H9 (cell line): ENCODE measurements at regions not wholly inside any gene's neighbourhood (a gene's known extent, or its start where the extent isn't known, plus 50 kb on each side); places are given as distances from the start of the nearest gene placed in this dataset.

Experiments
- DNase-seq: peaks from one replicate; pipeline ENCODE4 v3.0.0-alpha.2; 2017
- H2AFZ ChIP-seq: one replicate; pipeline ENCODE4 v1.6.1; 2013; ENCODE audit warnings: mild to moderate bottlenecking, low read length, control low read depth, moderate library complexity
- H2AK5ac ChIP-seq: 2 replicates; pipeline ENCODE4 v1.6.1; 2013; ENCODE audit warnings: low read length, control low read depth, mixed read lengths; ENCODE audit not compliant: insufficient read length
- H2BK120ac ChIP-seq: one replicate; pipeline ENCODE4 v1.6.1; 2013; ENCODE audit warnings: low read depth, mild to moderate bottlenecking, low read length, control low read depth, inconsistent platforms; ENCODE audit not compliant: poor library complexity, severe bottlenecking
- H2BK12ac ChIP-seq: 2 replicates; pipeline ENCODE4 v1.6.1; 2013; ENCODE audit warnings: low read length, control low read depth, mixed read lengths, low read depth; ENCODE audit not compliant: insufficient read length
- H2BK15ac ChIP-seq: 2 replicates; pipeline ENCODE4 v1.6.1; 2013; ENCODE audit warnings: low read depth, low read length, control low read depth
- H2BK20ac ChIP-seq: one replicate; pipeline ENCODE4 v1.6.1; 2013; ENCODE audit warnings: low read depth, mild to moderate bottlenecking, low read length, control low read depth, inconsistent platforms; ENCODE audit not compliant: poor library complexity, severe bottlenecking
- H2BK5ac ChIP-seq: 2 replicates; pipeline ENCODE4 v1.6.1; 2013; ENCODE audit warnings: low read length, control low read depth, mixed read lengths; ENCODE audit not compliant: insufficient read length
- H3K14ac ChIP-seq: 2 replicates; pipeline ENCODE4 v1.6.1; 2013; ENCODE audit warnings: low read length, control low read depth; ENCODE audit not compliant: insufficient read depth
- H3K18ac ChIP-seq: 2 replicates; pipeline ENCODE4 v1.6.1; 2013; ENCODE audit warnings: low read depth, mild to moderate bottlenecking, mixed read lengths, low read length, control low read depth; ENCODE audit not compliant: insufficient read length
- H3K23ac ChIP-seq: 2 replicates; pipeline ENCODE4 v1.6.1; 2013; ENCODE audit warnings: low read length, control low read depth, mixed read lengths, low read depth; ENCODE audit not compliant: insufficient read length
- H3K23me2 ChIP-seq: 2 replicates; pipeline ENCODE4 v1.6.1; 2013; ENCODE audit warnings: low read depth, mild to moderate bottlenecking, mixed read lengths, low read length, control low read depth; ENCODE audit not compliant: insufficient read length, poor library complexity, severe bottlenecking
- H3K27ac ChIP-seq: 2 replicates; pipeline ENCODE4 v1.5.1; 2013; ENCODE audit warnings: low read length, control low read depth, mixed read lengths, low read depth; ENCODE audit not compliant: insufficient read length
- H3K27me3 ChIP-seq: 2 replicates; pipeline ENCODE4 v1.6.1; 2013; ENCODE audit warnings: low read length, control low read depth, inconsistent platforms; ENCODE audit not compliant: insufficient read depth
- H3K4ac ChIP-seq: 2 replicates; pipeline ENCODE4 v1.6.1; 2013; ENCODE audit warnings: low read depth, mild to moderate bottlenecking, control low read depth, inconsistent platforms, low read length, moderate library complexity
- H3K4me1 ChIP-seq: 2 replicates; pipeline ENCODE4 v1.6.1; 2013; ENCODE audit warnings: low read length, control low read depth, inconsistent platforms; ENCODE audit not compliant: insufficient read depth
- H3K4me2 ChIP-seq: 2 replicates; pipeline ENCODE4 v1.6.1; 2013; ENCODE audit warnings: low read length, control low read depth, mixed read lengths; ENCODE audit not compliant: insufficient read length, insufficient read depth
- H3K56ac ChIP-seq: 2 replicates; pipeline ENCODE4 v1.6.1; 2013; ENCODE audit warnings: low read depth, mild to moderate bottlenecking, mixed read lengths, low read length, control low read depth; ENCODE audit not compliant: insufficient read length
- H3K79me1 ChIP-seq: 2 replicates; pipeline ENCODE4 v1.6.1; 2013; ENCODE audit warnings: low read depth, mild to moderate bottlenecking, moderate library complexity, low read length, control low read depth, inconsistent platforms; ENCODE audit not compliant: insufficient read depth, poor library complexity, severe bottlenecking
- H3K79me2 ChIP-seq: 2 replicates; pipeline ENCODE4 v1.6.1; 2013; ENCODE audit warnings: low read length, control low read depth, inconsistent platforms; ENCODE audit not compliant: insufficient read depth
- H3K9ac ChIP-seq: 2 replicates; pipeline ENCODE4 v1.6.1; 2013; ENCODE audit warnings: low read length, control low read depth, mixed read lengths; ENCODE audit not compliant: insufficient read length; ENCODE audit errors: extremely low read depth
- H3K9me3 ChIP-seq: one replicate; pipeline ENCODE4 v1.6.1; 2013; ENCODE audit warnings: low read depth, low read length, inconsistent platforms; ENCODE audit not compliant: control insufficient read depth
- H3T11ph ChIP-seq: one replicate; pipeline ENCODE4 v1.6.1; 2013; ENCODE audit warnings: mild to moderate bottlenecking, low read length, control low read depth, inconsistent platforms
- H4K20me1 ChIP-seq: one replicate; pipeline ENCODE4 v1.6.1; 2013; ENCODE audit not compliant: control insufficient read depth, insufficient read length, insufficient read depth
- H4K5ac ChIP-seq: 2 replicates; pipeline ENCODE4 v1.6.1; 2013; ENCODE audit warnings: low read depth, mild to moderate bottlenecking, mixed read lengths, low read length, control low read depth; ENCODE audit not compliant: insufficient read length
- H4K8ac ChIP-seq: replicated peaks from 2 replicates; pipeline ENCODE4 v1.6.1; 2013; ENCODE audit warnings: low read length, control low read depth, mixed read lengths, low read depth; ENCODE audit not compliant: insufficient read length
- H4K91ac ChIP-seq: 2 replicates; pipeline ENCODE4 v1.6.1; 2013; ENCODE audit warnings: low read depth, mild to moderate bottlenecking, moderate library complexity, mixed read lengths, low read length, control low read depth; ENCODE audit not compliant: insufficient read length
- H3K27ac Mint-ChIP-seq, 3 experiments: 2 replicates in 2 of 3; 3 replicates in 1 of 3; pipeline ENCODE4 v1.8.0; 2020 to 2021; ENCODE audit warnings: mixed read lengths in 3 of 3, mild to moderate bottlenecking in 1 of 3, moderate library complexity in 1 of 3
- H3K27me3 Mint-ChIP-seq: 2 replicates; pipeline ENCODE4 v1.8.0; 2021; ENCODE audit warnings: low read depth, mild to moderate bottlenecking, moderate library complexity, mixed read lengths
- H3K36me3 Mint-ChIP-seq, 3 experiments: 2 replicates in 2 of 3; 3 replicates in 1 of 3; pipeline ENCODE4 v1.8.0; 2020 to 2021; ENCODE audit warnings: low read depth in 3 of 3, mixed read lengths in 3 of 3; ENCODE audit not compliant: insufficient read depth in 1 of 3
- H3K4me1 Mint-ChIP-seq, 2 experiments: 2 replicates each; pipeline ENCODE4 v1.8.0; 2020; ENCODE audit warnings: mixed read lengths in 2 of 2
- H3K4me3 Mint-ChIP-seq, 2 experiments: 2 replicates in 1 of 2; 3 replicates in 1 of 2; pipeline ENCODE4 v1.8.0; 2020 to 2021; ENCODE audit warnings: mild to moderate bottlenecking in 2 of 2, mixed read lengths in 2 of 2, moderate library complexity in 1 of 2
- H3K9me3 Mint-ChIP-seq, 2 experiments: 2 replicates in 1 of 2; 3 replicates in 1 of 2; pipeline ENCODE4 v1.8.0; 2020; ENCODE audit warnings: mild to moderate bottlenecking in 2 of 2, mixed read lengths in 2 of 2, moderate library complexity in 1 of 2
- CTCF ChIP-seq: fragments of 200-600 bp; sonication (generic); conservative IDR thresholded peaks from 3 replicates; pipeline ENCODE4 v1.8.0; 2021; ENCODE audit warnings: antibody characterized with exemption, mild to moderate bottlenecking
- WGBS: extraction: QIAGEN DNeasy Blood & Tissue Kit; methylation state at CpG from one replicate; pipeline ENCODE4 v1.1.7; 2013; ENCODE audit warnings: missing lambda C conversion rate, low lambda C conversion rate, mixed read lengths; ENCODE audit not compliant: insufficient read length; ENCODE audit errors: extremely low coverage; 5-methylcytosine and 5-hydroxymethylcytosine counted together

DNA sequence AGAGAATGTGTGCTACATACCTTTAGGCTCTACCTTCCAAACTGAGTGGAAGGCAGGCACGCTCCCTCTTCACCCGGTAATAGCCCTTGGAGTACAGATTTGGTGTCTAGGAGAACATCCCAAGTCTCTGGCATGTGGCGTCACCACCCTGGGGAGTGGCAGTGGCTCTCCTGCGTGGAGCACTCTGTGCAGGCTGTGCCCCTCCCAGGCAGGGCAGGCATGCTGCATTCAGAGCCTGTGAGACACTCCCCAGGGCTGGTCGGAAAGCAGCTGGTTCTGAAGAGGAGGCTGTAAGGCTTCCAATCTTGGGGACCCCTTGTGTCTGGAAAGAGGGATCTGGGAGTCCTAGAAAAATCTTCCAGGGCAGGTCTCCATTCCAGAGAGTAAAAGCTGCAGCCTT is 193.3 kb downstream of the ANKRD30B start:
- no peak for TF ChIP-seq CTCF
- Histone ChIP-seq H3K79me2 (no peaks in the 10 kb centered on the region), H3T11ph (no peak overlapping the region), H3K18ac (no peak overlapping the region), H3K23me2 (peaks cover 2% of the 10 kb centered on the region), H3K4ac (no peak overlapping the region), H3K56ac (no peak overlapping the region), H3K27me3 (no peaks in the 10 kb centered on the region), H4K20me1 (no peaks in the 10 kb centered on the region), H3K23ac (no peak overlapping the region), H4K91ac (no peak overlapping the region), H3K4me2 (no peak overlapping the region), H2BK20ac (no peak overlapping the region), H3K79me1 (no peaks in the 10 kb centered on the region), H2BK12ac (no peak overlapping the region), H2BK15ac (no peak overlapping the region), H2AFZ (no peak overlapping the region), H4K5ac (no peak overlapping the region), H2BK120ac (no peak overlapping the region), H3K27ac (no peak overlapping the region), H3K4me1 (no peaks in the 10 kb centered on the region), H2AK5ac (no peak overlapping the region), H3K14ac (no peak overlapping the region), H4K8ac (no peak overlapping the region), H3K9me3 (peaks cover 94% of the 10 kb centered on the region), H2BK5ac (no peak overlapping the region), H3K9ac (no peak overlapping the region)
- no CpG with 5 or more reads among the region's 5 CpGs for WGBS
- Mint-ChIP-seq H3K27me3 (peaks cover 1% of the 10 kb centered on the region), H3K4me3 (no peak overlapping the region), H3K27ac (no peak overlapping the region), H3K36me3 (peaks cover 16 to 25% (median 25%) of the 10 kb centered on the region in 3 experiments; a peak in 6 of 7 replicates), H3K9me3 (peaks cover 89 to 93% of the 10 kb centered on the region in 2 experiments), H3K4me1 (no peaks in the 10 kb centered on the region)
- DNase-seq: no peak
